ENCODE measurements at regions not wholly inside any gene's neighbourhood (a gene's known extent, or its start where the extent isn't known, plus 50 kb on each side); places are given as distances from the start of the nearest gene placed in this dataset.
A peak's percentile ranks its signal among the peaks of the same experiment; 100 is the strongest.

GRCh38 chr1:208997726-208998312, 585.7 kb upstream of the CAMK1G start:
- Histone ChIP-seq H3K27ac (ENCODE audit: low read depth, low read length) (no peak overlapping the region), H4K20me1 (ENCODE audit: insufficient read depth, low read length) (no peaks in the 10 kb centered on the region), H3K79me2 (ENCODE audit: insufficient read depth, low read length) (no peaks in the 10 kb centered on the region), H3K4me1 (ENCODE audit: insufficient read depth, low read length) (no peaks in the 10 kb centered on the region), H3K9me3 (ENCODE audit: insufficient read depth, low read depth, low read length) (no peaks in the 10 kb centered on the region), H2AFZ (ENCODE audit: low read depth, low read length) (no peak overlapping the region), H3K27me3 (ENCODE audit: insufficient read depth, low read length) (no peaks in the 10 kb centered on the region), H3K4me2 (ENCODE audit: low read length) (no peak overlapping the region), H3K36me3 (ENCODE audit: insufficient read depth, low read length) (no peaks in the 10 kb centered on the region), H3K9ac (ENCODE audit: low read length) (no peak overlapping the region), H3K4me3 (ENCODE audit: insufficient read depth, low read depth, low read length) (no peak overlapping the region)
- DNase-seq (ENCODE audit: low read depth): no peak
- no peak overlapping the region for H3K4me3 Mint-ChIP-seq (ENCODE audit: unreplicated experiment)
- no peak overlapping the region for H3K27ac Mint-ChIP-seq (ENCODE audit: unreplicated experiment)
- H3K36me3 Mint-ChIP-seq (ENCODE audit: low read depth, unreplicated experiment): no peaks in the 10 kb centered on the region
- FAIRE-seq: no peak
- TF ChIP-seq EZH2 (IDR thresholded peaks at IDR 0.05; ENCODE audit: insufficient read depth, low read length): no peak
- peak; percentile 43 for TF ChIP-seq CTCF (IDR thresholded peaks at IDR 0.05; ENCODE audit: insufficient read depth, low read depth, low read length)
- H3K27me3 Mint-ChIP-seq (ENCODE audit: low read depth, unreplicated experiment): peaks cover 1% of the 10 kb centered on the region
- peaks cover 11% of the 10 kb centered on the region for H3K9me3 Mint-ChIP-seq (ENCODE audit: unreplicated experiment)
- H3K4me1 Mint-ChIP-seq (ENCODE audit: low read depth, unreplicated experiment): no peaks in the 10 kb centered on the region

GRCh38 chr1:209008586-209008985, 574.9 kb upstream of the CAMK1G start:
- Mint-ChIP-seq H3K4me3 (ENCODE audit: unreplicated experiment) (no peak overlapping the region), H3K36me3 (ENCODE audit: low read depth, unreplicated experiment) (no peaks in the 10 kb centered on the region), H3K27ac (ENCODE audit: unreplicated experiment) (no peak overlapping the region), H3K4me1 (ENCODE audit: low read depth, unreplicated experiment) (no peaks in the 10 kb centered on the region), H3K27me3 (ENCODE audit: low read depth, unreplicated experiment) (no peaks in the 10 kb centered on the region), H3K9me3 (ENCODE audit: unreplicated experiment) (no peaks in the 10 kb centered on the region)
- no peaks in the 10 kb centered on the region for H3K36me3 ChIP-seq (ENCODE audit: insufficient read depth, low read length)
- TF ChIP-seq EZH2 (IDR thresholded peaks at IDR 0.05; ENCODE audit: insufficient read depth, low read length): no peak
- no peak for TF ChIP-seq CTCF (IDR thresholded peaks at IDR 0.05; ENCODE audit: insufficient read depth, low read depth, low read length)
- H3K27me3 ChIP-seq (ENCODE audit: insufficient read depth, low read length): no peaks in the 10 kb centered on the region
- H3K9me3 ChIP-seq (ENCODE audit: insufficient read depth, low read depth, low read length): no peaks in the 10 kb centered on the region
- H3K9ac ChIP-seq (ENCODE audit: low read length): no peak overlapping the region
- H3K79me2 ChIP-seq (ENCODE audit: insufficient read depth, low read length): no peaks in the 10 kb centered on the region
- H3K27ac ChIP-seq (ENCODE audit: low read depth, low read length): no peak overlapping the region
- DNase-seq (ENCODE audit: low read depth): no peak
- no peaks in the 10 kb centered on the region for H3K4me1 ChIP-seq (ENCODE audit: insufficient read depth, low read length)
- no peak overlapping the region for H2AFZ ChIP-seq (ENCODE audit: low read depth, low read length)
- H3K4me3 ChIP-seq (ENCODE audit: insufficient read depth, low read depth, low read length): no peak overlapping the region
- H4K20me1 ChIP-seq (ENCODE audit: insufficient read depth, low read length): no peaks in the 10 kb centered on the region
- no peak overlapping the region for H3K4me2 ChIP-seq (ENCODE audit: low read length)
- no peak for FAIRE-seq

GRCh38 chr1:209010475-209011230, 572.9 kb upstream of the CAMK1G start:
- Mint-ChIP-seq H3K36me3 (ENCODE audit: low read depth, unreplicated experiment) (no peaks in the 10 kb centered on the region), H3K9me3 (ENCODE audit: unreplicated experiment) (no peaks in the 10 kb centered on the region), H3K27ac (ENCODE audit: unreplicated experiment) (no peak overlapping the region), H3K27me3 (ENCODE audit: low read depth, unreplicated experiment) (no peaks in the 10 kb centered on the region), H3K4me1 (ENCODE audit: low read depth, unreplicated experiment) (no peaks in the 10 kb centered on the region), H3K4me3 (ENCODE audit: unreplicated experiment) (no peak overlapping the region)
- H3K27ac ChIP-seq (ENCODE audit: low read depth, low read length): no peak overlapping the region
- no peaks in the 10 kb centered on the region for H4K20me1 ChIP-seq (ENCODE audit: insufficient read depth, low read length)
- H3K4me1 ChIP-seq (ENCODE audit: insufficient read depth, low read length): no peaks in the 10 kb centered on the region
- no peak overlapping the region for H2AFZ ChIP-seq (ENCODE audit: low read depth, low read length)
- DNase-seq (ENCODE audit: low read depth): no peak
- no peak for TF ChIP-seq EZH2 (IDR thresholded peaks at IDR 0.05; ENCODE audit: insufficient read depth, low read length)
- TF ChIP-seq CTCF (IDR thresholded peaks at IDR 0.05; ENCODE audit: insufficient read depth, low read depth, low read length): no peak
- no peaks in the 10 kb centered on the region for H3K27me3 ChIP-seq (ENCODE audit: insufficient read depth, low read length)
- no peaks in the 10 kb centered on the region for H3K36me3 ChIP-seq (ENCODE audit: insufficient read depth, low read length)
- H3K4me3 ChIP-seq (ENCODE audit: insufficient read depth, low read depth, low read length): no peak overlapping the region
- FAIRE-seq: no peak
- H3K9ac ChIP-seq (ENCODE audit: low read length): no peak overlapping the region
- H3K79me2 ChIP-seq (ENCODE audit: insufficient read depth, low read length): no peaks in the 10 kb centered on the region
- H3K9me3 ChIP-seq (ENCODE audit: insufficient read depth, low read depth, low read length): no peaks in the 10 kb centered on the region
- H3K4me2 ChIP-seq (ENCODE audit: low read length): no peak overlapping the region
